ENCODE measurements at regions not wholly inside any gene's neighbourhood (a gene's known extent, or its start where the extent isn't known, plus 50 kb on each side); places are given as distances from the start of the nearest gene placed in this dataset.

DNA sequence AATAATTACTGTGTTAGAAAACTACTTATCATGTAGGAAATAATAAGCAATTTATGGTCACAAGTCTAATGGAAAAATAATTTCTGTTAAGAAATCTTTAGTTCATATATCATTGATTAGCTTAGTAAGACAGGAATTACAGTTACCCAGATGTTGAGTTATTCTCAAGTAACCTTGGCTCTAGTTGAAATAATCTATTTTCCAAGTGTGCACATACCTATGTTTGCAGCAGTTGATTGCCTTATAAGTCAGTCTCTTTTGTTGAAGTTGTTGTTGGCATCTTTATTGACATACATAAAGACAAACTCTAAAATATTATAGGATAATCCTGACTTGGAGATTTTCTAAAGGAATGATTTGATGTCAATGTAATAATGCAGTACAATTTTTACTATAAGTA, 511.4 kb upstream of the KLF12 start:
- H3F3A ChIP-seq (ENCODE audit: insufficient read depth, low read length) = no peaks in the 10 kb centered on the region
- no peaks in the 10 kb centered on the region for H3K9me3 ChIP-seq (replicated peaks; ENCODE audit: insufficient read depth, low read length)
- DNase-seq = no peak
- no peaks in the 10 kb centered on the region for H3K27me3 ChIP-seq (replicated peaks; ENCODE audit: insufficient read depth, low read length)
- H3K79me2 ChIP-seq (ENCODE audit: low read length) = no peaks in the 10 kb centered on the region
- H3K36me3 ChIP-seq (replicated peaks; ENCODE audit: insufficient read depth, low read length) = no peaks in the 10 kb centered on the region
- no peaks in the 10 kb centered on the region for H3K9me2 ChIP-seq (replicated peaks; ENCODE audit: insufficient read depth, low read length)
- H2AFZ ChIP-seq (ENCODE audit: low read length) = no peak overlapping the region
- H3K4me1 ChIP-seq (ENCODE audit: low read length) = no peaks in the 10 kb centered on the region
- H3K27ac ChIP-seq (ENCODE audit: low read length) = no peak overlapping the region
- no peak overlapping the region for H3K4me2 ChIP-seq (ENCODE audit: low read depth, low read length)
- TF ChIP-seq EZH2phosphoT487 (IDR thresholded peaks at IDR 0.05; ENCODE audit: low read length) = no peak
- TF ChIP-seq, protein P1, sequence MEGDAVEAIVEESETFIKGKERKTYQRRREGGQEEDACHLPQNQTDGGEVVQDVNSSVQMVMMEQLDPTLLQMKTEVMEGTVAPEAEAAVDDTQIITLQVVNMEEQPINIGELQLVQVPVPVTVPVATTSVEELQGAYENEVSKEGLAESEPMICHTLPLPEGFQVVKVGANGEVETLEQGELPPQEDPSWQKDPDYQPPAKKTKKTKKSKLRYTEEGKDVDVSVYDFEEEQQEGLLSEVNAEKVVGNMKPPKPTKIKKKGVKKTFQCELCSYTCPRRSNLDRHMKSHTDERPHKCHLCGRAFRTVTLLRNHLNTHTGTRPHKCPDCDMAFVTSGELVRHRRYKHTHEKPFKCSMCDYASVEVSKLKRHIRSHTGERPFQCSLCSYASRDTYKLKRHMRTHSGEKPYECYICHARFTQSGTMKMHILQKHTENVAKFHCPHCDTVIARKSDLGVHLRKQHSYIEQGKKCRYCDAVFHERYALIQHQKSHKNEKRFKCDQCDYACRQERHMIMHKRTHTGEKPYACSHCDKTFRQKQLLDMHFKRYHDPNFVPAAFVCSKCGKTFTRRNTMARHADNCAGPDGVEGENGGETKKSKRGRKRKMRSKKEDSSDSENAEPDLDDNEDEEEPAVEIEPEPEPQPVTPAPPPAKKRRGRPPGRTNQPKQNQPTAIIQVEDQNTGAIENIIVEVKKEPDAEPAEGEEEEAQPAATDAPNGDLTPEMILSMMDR (IDR thresholded peaks at IDR 0.05; ENCODE audit: low read length) = no peak
- TF ChIP-seq EZH2 (optimal IDR thresholded peaks at IDR 0.05; ENCODE audit: low read depth, low read length) = no peak
- no peak overlapping the region for H3K9ac ChIP-seq (ENCODE audit: low read length)
- no peak overlapping the region for H3K4me3 ChIP-seq (ENCODE audit: low read length)
- no peaks in the 10 kb centered on the region for H4K20me1 ChIP-seq (ENCODE audit: insufficient read depth, low read length)

DNA sequence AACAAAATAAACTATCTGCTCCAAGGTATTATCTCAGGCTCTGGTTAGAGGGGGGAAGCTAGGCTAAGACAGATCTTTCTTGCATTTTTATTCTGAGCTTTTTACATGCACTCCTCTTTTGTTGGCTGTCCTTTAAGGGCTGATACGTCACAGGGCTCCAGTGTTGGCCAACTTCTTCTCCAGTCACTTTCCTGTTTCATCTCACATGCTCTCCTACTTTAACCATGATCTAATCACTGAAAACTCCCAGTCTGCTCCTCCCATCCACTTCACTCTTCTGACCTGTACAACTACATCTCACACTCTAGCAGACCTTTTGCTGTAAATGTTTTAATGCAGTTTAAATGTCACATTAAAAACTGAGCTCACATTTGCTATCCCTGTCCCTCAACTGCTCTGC, 510.0 kb upstream of the KLF12 start:
- Histone ChIP-seq H4K20me1 (ENCODE audit: insufficient read depth, low read length) (no peaks in the 10 kb centered on the region), H3K4me2 (ENCODE audit: low read depth, low read length) (no peak overlapping the region), H3K4me3 (ENCODE audit: low read length) (no peak overlapping the region), H3K27me3 (replicated peaks; ENCODE audit: insufficient read depth, low read length) (no peaks in the 10 kb centered on the region), H3K9ac (ENCODE audit: low read length) (no peak overlapping the region), H3K79me2 (ENCODE audit: low read length) (no peaks in the 10 kb centered on the region), H3K36me3 (replicated peaks; ENCODE audit: insufficient read depth, low read length) (no peaks in the 10 kb centered on the region), H3K4me1 (ENCODE audit: low read length) (no peaks in the 10 kb centered on the region), H3K9me2 (replicated peaks; ENCODE audit: insufficient read depth, low read length) (no peaks in the 10 kb centered on the region), H3K27ac (ENCODE audit: low read length) (no peak overlapping the region), H3K9me3 (replicated peaks; ENCODE audit: insufficient read depth, low read length) (no peaks in the 10 kb centered on the region), H2AFZ (ENCODE audit: low read length) (no peak overlapping the region), H3F3A (ENCODE audit: insufficient read depth, low read length) (no peaks in the 10 kb centered on the region)
- TF ChIP-seq, protein P1 (IDR thresholded peaks at IDR 0.05; ENCODE audit: low read length) = no peak
- TF ChIP-seq EZH2 (optimal IDR thresholded peaks at IDR 0.05; ENCODE audit: low read depth, low read length) (no peak), EZH2phosphoT487 (IDR thresholded peaks at IDR 0.05; ENCODE audit: low read length) (no peak)
- DNase-seq = no peak

DNA sequence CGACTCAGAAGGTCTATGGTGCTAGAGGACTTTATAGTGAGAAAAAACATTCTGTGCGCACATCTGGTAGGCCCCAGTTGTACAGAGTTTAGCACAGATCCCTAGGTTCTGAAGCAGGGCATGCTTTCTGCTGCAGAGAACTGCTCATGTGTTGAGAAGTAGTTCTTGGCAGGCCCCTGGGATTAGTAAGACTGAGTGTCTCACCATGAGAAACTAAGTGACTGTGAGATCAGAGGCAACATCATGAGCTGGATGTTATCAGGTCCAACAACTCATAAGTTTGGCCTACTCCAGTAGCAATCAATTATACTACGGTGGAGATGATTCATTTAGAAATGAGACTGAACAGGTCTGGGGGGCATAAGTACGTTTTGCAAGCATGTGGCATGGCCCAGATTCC, 507.4 kb upstream of the KLF12 start:
- TF ChIP-seq, protein P1 (IDR thresholded peaks at IDR 0.05; ENCODE audit: low read length) = no peak
- TF ChIP-seq EZH2 (optimal IDR thresholded peaks at IDR 0.05; ENCODE audit: low read depth, low read length) = no peak
- TF ChIP-seq EZH2phosphoT487 (IDR thresholded peaks at IDR 0.05; ENCODE audit: low read length) = no peak
- DNase-seq = no peak
- Histone ChIP-seq H3K79me2 (ENCODE audit: low read length) (no peaks in the 10 kb centered on the region), H3K9ac (ENCODE audit: low read length) (no peak overlapping the region), H3K4me2 (ENCODE audit: low read depth, low read length) (no peak overlapping the region), H3K27me3 (replicated peaks; ENCODE audit: insufficient read depth, low read length) (no peaks in the 10 kb centered on the region), H3K36me3 (replicated peaks; ENCODE audit: insufficient read depth, low read length) (no peaks in the 10 kb centered on the region), H3F3A (ENCODE audit: insufficient read depth, low read length) (no peaks in the 10 kb centered on the region), H2AFZ (ENCODE audit: low read length) (no peak overlapping the region), H3K4me1 (ENCODE audit: low read length) (no peaks in the 10 kb centered on the region), H3K9me3 (replicated peaks; ENCODE audit: insufficient read depth, low read length) (no peaks in the 10 kb centered on the region), H3K4me3 (ENCODE audit: low read length) (no peak overlapping the region), H4K20me1 (ENCODE audit: insufficient read depth, low read length) (no peaks in the 10 kb centered on the region), H3K9me2 (replicated peaks; ENCODE audit: insufficient read depth, low read length) (no peaks in the 10 kb centered on the region), H3K27ac (ENCODE audit: low read length) (no peak overlapping the region)
